Activated T-cell treated with anti-CD3 and anti-CD28 coated beads for 48 hours (primary cell): ENCODE measurements at regions not wholly inside any gene's neighbourhood (a gene's known extent, or its start where the extent isn't known, plus 50 kb on each side); places are given as distances from the start of the nearest gene placed in this dataset.

Experiments used
- DNase-seq: peaks from one replicate; pipeline ENCODE4 v3.0.0-alpha.2; 2020; ENCODE audit warnings: low read depth

DNA sequence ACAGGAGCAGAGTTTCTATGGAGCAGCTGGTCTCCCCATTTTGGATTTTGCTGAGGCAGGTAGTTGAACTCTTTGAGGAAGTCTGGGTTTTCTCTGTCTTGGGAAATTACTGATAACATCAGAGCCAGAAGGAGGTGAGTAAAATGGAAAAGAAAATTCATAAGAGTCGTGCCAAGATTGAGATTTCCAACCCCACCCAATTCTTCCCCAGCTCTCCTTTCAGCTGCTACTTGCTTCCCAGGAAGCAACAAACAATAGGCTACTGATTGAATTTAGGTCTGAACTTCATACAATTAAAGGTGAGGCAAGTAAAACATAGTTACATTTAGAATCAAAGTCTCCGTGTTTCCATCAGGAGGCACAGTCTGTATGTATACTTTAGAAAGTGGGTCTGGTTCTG lies 54.6 kb upstream of the EOLA2 start:
- no peak for DNase-seq

DNA sequence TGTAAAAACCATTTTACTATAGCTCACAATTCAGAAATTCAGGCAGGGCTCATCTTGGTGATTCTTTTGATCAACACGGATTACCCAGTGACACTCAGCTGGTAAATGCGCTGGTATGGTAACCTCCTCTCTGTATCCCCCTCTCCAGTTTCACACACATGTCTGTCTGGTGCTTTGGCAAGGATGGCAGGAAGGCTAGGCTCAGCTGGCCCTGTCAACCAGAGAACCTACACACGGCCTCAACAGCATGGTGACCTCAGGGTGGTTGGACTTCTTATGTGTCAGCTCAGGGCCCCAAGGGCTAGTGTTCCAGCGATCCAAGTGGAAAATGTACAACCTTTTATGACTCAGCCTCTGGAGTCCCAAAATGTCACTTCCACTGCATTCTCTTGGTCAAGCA lies 55.7 kb upstream of the EOLA2 start:
- DNase-seq, result no peak

DNA sequence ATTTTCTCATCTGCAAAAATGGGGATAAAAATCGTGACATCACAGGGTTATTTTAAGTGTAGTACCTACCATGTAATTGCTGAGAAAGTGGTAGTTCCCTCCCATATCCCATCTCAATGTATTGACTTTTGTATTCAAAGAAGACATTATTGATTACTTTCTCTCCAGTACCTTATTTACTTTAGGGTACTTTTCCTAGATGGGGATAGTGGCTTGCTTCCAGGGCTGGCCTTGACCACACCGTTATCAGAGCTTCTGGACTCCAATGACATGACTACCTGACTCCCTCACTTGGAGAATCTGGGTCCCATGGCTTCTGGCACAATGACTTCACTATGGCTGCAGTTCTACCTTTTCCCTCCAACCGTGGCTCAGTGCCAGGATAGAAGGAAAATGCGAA lies 58.2 kb upstream of the EOLA2 start:
- DNase-seq, result no peak

DNA sequence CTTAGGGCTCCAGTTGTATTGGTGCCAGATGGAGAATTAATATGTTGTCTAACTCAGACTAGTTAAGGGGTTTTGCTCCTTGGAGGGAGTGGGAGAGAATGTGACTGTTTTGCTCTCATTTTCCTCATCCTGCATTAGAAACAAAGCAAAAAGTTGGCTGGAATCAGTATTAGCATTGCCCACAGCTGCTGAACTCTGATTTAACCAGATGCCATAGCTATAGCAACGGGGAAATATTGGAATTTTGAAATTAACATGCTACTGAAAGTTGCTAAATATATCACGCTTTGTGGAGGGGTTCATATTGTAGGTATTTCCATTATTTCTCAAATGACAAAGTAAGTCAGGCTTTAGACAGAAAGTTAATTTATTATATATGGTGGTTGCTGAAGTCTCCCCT lies 66.7 kb upstream of the EOLA2 start:
- no peak for DNase-seq

DNA sequence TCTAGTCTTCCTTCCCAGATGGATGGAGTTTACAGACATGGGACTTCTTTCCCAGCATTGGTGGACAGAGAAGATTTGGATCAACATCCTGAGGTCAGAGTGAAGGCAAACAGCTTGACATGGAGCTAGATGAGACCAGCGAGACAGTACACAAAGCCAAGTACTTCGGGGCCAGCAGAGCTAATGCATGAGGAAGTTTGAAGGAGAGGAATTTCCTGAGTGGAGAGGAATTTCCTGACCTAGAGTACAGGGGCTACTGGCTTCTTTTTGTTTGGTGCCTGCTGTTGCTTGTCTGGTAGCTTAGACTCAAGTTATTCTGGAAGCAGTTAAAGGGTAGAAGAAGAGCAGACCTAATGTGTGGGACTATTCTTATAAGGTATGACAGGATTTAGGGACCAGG lies 69.1 kb upstream of the EOLA2 start:
- no peak for DNase-seq

DNA sequence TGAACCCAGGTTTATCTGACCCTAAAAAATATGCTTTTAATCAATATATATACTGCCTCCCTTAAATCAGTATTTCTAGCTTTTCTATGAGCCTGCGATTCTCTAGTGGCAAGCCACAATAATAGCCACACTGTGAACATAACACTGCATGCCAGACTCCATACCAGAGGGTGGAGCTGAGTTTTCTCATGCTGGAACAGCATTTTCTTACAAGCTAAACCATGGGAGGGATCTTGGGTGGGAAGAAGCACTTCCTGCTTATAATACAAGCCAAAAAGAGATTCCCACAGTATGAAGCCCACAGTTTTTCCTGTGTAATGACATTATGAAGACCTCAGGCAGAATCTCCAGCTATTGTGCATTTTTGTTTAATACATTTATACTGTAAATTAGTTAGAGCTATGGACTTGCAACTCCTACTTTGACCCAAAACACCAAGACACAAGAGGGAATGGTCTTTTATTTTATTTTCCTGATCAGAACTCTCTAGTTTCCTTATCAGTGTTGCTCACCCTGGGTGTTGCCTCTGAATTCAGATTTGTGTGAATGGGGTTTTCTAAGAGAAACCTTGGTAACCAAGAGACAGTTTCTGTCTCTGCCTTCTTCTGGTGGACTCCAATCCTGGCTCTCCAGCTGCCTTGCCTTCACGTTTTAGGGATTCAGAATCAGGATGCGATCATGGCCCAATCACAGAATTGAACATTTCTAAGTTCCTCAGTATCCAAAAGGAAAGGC lies 74.5 kb upstream of the EOLA2 start:
- DNase-seq, result no peak

DNA sequence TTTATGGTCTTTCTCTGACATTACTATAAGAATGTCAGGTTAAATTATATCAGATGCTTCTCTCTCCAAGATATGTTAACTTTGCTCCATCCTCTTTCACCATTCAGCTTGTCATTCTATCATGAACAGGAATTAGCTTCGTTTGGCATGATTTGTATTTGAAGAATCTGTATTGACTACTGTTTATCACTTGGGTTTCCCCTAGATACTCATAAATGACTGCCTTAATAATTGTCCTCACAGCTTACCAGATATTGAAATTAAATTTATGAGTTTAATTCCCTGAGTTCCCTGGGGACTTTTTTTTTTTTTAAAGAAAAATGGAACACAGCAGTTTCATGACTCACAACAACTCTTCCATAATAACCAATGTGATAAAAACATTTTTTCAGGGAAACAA lies 76.2 kb upstream of the EOLA2 start:
- DNase-seq, result no peak

DNA sequence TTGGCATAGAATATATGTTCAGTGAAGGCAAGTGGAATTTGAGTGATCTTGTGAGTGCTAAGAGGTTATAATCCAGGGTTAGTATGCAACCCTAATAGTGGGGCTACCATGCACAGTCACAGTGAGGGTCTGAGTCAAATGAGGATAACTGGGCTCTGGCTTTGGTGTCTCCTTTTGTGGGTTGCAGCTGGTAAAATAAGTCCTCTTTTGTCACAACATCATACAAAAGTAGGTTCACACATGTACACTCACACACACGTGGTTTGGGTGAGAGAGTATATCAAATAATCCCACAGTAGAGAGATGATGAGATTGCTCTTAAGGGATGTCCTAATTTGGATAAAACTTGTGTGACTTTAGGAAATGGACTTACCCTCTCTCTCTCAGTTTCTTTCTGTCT lies 79.6 kb upstream of the EOLA2 start:
- no peak for DNase-seq

DNA sequence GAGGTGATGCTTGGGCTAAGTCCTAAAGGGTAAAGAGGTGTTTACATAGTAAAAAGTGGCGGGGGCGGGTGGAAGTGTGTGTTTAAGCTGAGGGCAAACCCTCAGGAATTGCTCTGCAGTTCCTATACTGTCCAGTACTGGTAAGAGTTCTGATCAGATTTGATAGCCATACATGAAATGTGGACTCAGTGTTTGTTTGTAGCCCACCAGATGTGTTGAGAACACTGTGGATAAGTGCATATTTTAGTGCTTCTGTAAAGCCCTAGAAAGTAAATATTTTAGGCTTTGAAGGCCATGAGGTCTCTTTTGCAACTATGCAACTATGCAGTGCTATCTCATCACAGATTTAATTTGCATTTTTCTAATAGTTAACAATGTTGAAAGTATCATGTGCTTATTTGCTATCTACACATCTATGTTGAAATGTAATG lies 80.7 kb upstream of the EOLA2 start:
- DNase-seq, result no peak

DNA sequence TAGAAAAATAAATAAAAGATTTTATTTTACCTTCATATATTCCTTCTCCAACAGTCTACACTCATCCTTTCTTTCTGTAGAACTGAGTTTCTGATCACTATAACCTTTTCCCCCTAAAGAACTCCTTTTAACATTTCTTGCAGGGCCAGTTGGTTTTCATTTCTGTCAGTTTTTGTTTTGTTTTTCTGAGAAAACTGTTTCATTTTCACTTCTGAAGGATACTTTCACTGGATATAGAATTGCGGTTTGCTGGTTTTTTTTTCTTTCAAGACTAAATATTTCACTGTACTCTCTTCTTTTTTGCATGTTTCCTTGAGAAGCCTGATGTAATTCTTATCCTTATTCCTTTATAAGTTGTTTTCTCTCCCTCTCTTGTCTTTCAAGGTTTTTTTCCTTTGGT lies 90.4 kb upstream of the EOLA2 start:
- DNase-seq, result no peak

DNA sequence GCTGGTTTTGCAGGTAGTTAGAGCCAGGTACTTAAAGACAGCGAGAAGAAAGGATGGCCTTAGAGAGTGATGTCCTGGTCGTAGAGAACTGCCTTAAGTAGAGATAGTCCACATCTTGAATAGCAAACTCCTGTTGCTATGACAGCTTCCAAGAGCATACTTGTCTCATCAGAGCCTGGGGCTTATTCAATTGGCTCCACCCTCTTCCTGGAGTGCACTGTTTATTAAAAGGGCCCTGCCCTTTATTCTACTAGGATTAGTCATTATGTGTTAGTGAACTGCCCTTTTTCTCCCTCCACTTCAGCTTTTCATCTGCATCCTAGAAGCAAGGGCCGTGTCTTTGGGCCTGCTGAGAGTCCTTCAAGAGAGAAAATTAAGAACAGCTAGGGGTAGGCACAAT lies 94.5 kb upstream of the EOLA2 start:
- no peak for DNase-seq

DNA sequence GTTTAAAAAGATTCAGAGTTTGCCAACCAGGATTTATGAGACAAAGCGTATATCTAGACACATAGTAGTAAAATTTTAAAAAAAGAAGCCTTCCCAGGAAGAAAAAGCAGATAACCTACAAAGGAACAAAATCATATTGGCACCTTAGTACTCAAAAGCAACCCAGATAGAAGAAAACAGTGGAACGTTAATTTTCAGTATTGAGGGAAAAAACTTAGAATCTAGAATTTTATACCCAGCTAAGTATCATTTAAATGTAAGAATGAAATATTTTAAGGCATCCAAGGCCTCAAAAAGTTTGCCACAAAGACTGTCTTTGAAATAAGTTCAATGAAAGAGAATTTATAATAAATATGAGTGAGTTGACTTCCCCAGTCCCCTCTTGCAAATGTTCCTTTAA lies 96.5 kb upstream of the EOLA2 start:
- DNase-seq, result no peak

DNA sequence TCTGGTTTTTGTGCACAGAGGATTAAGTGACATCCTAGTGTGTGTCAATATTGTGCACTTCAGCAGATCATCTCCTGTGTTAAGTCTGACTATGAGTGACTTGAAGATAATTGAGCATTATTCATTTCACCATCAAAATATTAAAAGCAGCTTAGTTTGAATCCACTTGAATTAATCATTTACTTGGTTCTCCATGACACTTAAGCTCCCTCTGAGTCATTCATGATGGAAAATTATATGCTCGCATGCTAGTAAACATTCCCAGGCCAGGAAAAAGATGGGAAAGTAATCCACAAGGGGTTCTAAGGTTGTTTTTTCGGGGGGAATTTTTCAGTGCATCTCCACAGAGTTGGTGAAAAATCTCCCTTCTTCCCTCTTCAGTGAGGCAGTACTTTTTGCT lies 97.2 kb upstream of the EOLA2 start:
- DNase-seq, result no peak

DNA sequence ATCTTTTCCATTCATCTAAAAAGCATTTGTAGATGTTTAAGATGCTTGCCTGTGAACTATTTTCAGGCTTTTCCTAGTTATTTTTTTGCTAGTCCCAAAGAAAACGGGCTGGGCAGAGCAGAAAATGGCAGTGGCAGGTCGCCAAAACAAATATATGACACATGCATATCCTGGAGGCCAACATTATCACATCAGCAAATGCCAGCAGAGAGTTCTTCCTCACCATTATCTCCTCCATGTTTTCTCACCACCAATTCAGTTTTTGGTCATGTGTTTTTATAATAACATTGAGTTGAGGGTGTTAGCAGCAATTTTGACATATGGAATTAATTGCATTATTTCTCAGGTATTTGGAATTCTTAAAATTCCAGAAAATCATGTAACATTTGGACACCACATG lies 97.9 kb upstream of the EOLA2 start:
- no peak for DNase-seq

DNA sequence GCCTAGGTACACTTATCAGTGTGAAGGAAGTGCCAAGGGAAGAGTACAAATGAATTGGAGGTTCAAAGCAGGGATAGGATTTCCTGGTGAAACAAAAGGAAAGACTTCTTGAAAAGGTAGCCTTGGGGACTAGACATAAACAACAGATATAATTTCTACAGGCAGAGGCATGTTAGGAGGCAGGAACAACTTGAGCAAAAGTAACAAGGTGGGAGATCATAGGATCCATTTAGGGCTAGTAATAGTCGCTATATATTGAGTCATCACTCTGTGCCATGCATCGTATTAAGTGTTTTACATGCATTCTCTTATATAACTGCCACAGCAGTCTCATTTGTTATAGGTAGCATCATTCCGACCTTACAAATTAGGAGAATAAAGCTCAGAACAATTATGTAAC lies 98.3 kb upstream of the EOLA2 start:
- no peak for DNase-seq

DNA sequence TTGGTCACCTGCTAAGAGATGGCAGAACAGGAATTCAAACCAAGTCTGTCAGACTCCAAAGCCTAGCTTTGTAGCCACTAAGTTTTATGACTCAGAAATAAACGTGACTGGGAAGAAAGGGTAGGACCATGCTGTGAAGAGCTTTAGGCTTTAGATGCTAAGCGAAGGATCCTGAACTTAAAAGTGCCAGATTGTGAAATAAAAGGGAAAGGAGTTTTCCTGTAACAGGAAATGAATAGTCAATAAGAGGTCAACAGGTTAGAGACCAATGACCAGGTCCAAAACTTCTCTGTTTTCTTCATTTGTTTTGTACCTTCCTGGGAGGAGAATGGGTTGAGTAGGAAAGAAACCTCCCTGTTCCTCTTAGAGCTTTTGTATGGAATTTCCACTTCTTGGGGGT lies 98.8 kb upstream of the EOLA2 start:
- no peak for DNase-seq

DNA sequence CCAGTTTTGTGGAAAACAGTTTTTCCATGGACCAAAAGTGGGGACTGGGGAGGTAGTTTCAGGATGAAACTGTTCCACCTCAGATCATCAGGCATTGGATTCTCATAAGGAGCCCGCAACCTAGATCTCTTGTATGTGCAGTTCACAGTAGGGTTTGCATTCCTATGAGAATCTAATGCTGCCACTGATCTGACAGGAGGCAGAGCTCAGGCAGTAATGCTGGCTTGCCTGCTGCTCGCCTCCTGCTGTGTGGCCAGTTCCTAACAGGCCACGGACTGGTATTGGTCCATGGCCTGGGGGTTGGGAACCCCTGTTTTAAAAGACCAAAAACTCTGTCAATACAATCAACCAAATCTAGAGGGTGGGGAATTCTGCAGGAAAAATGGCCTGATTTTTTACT lies 100.0 kb upstream of the EOLA2 start:
- no peak for DNase-seq

DNA sequence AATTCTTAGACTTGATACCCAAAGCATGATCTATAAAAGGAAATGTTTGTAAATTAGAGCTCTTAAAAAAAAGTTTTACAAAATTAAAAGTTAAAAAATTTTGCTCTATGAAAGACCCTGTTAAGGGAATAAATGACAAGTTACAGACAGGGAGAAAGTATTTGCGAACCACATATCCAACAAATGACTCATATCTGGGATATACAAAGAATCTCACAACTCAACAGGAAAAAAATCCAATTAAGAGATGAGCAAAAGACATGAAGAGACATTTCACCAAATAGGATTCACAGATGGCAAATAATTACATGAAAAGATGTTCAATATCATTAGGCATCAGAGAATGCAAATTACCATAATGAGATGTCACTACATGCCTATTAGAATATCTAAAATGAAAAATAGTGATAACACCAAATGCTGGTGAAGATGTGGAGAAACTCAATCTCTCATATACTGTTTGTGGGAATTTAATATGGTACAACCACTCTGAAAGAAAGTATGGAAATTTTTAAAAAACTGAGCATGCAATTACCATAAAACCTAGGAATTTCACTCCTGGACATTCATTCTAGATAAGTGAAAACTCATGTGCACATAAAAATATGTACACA lies 100.8 kb upstream of the EOLA2 start:
- DNase-seq, result no peak

DNA sequence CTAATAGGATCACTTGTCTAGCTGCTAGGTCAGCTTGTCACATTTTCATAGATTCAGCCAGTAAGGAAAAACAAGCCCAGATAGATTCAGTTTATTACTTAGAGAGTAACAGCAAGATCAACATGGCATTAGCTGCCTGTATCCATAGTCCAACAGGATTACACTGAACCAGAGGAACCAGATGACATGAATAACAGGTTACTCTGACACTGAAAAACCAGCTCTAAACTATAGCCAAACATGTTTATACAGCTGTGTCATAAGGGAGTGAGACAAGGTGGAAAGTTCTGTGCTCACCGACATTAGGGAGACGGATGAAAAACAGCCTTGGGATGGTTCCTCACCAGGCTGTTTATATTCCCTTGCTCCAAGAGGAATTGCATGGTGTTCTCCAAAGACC lies 102.9 kb upstream of the EOLA2 start:
- DNase-seq, result no peak

DNA sequence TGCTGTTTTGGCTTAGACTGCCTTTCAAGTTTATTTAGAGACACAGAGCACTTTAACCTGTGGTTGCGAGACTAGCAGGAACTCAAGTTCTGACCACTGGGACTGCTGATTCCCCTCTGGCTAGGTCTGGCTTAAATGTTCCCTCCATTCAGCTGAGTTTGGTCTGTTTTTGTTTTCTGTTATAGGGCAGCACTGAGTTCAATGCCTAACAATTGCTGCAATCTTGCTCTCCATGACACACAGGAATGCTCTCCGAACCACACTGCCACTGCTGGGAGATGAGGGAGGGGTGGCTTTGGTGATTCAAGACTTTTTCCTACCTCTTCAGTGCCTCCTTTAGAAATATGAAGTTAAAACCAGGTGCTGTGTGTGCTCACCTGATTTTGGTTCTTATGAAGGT lies 106.3 kb upstream of the EOLA2 start:
- DNase-seq, result no peak

DNA sequence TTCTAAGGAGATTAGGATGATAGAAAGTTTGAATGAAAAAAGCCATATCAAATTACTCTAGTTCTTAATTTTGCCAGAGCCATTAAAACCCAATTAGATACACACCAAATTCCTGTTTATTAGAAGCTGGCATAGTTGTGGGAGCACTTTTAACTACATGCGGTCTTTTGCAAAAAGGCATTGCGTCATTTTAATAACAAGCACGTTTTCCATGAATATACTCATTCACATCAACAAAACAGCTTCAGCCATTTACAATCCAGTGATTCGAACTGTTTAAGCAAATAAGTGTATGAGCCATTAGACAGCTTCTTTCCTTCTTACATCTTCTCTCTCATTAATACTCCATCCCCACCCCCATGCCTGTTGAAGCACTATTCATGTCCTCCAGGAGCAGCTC lies 109.5 kb upstream of the EOLA2 start:
- DNase-seq, result no peak

DNA sequence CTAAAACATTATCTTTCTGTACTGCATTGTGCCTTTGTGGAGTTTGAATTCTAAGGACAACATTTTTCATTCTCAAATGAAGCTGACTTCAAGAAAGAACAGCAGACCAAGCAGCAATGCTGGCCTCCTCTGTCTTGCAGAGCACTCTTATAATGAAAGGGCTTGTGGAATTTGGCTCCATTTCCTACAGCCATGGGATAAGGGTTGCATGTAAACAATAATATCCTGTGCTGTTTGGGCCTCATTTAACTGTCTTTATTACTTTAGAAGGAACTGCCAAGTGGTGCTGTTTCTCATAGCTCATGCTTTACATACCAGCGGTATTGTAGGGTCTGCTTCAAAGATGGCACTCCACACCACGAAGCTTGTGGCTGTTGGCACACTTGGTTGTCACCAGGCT lies 111.4 kb upstream of the EOLA2 start:
- DNase-seq, result no peak

DNA sequence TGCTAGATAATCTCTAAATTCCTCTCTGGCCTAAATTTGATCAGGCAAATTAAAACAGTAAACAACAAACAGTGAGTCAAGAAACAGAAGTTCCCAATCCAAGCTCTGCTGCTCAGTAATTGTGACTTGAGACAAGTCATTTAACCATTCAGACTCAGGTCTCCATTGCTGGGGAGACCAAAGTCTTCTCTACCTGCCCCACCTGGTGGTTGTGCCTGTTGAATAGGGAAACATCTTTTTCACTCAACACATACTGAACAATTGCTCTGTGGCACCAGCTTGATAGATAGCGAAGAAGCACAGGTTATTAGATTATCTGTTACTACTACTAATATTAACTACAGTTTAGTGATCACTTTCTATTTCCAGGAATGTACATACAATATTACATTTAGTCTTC lies 112.1 kb upstream of the EOLA2 start:
- no peak for DNase-seq

DNA sequence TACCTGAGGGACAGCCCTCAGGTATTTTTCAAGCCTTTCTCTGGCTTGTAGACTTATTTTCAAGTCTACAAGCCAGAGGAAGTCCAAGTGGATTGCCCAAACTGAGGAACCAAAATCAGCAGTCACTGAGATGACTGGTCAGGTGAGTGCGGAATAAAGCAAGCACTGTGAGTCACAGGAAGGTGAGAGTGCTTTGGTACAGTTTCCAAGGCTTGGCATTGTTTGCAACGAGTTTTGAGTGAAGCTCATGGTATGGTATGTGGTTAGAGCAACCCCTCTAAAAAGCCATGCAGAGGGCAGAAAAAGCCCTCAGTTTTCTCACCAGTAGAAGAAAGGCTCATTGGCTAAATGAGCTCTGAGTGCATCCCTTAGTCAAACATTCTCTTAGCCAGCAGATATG lies 112.8 kb upstream of the EOLA2 start:
- DNase-seq, result no peak
